ENCODE measurements at regions not wholly inside any gene's neighbourhood (a gene's known extent, or its start where the extent isn't known, plus 50 kb on each side); places are given as distances from the start of the nearest gene placed in this dataset.
"Not testable (repeated sequence)": the region's sequence is repeated elsewhere in the genome, so short reads cannot be mapped to it uniquely, and the experiment has no call there.

DNA sequence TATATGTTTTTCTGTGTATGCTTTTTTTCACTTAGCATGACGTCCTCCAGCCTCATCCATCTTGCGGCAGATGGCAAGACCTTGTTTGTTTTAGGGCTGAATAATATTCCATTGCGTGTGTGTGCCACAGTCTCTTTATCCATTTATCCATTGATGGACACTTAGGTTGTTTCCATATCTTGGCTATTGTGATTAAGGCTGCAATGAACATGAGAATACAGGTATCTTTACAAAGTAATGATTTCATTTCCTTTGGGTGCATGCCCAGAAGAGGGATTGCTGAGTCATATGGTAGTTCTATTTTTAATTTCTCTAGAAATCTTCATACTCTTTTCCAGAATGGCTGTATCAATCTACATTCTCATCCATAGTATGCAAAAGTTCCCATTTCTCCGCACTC is 85.3 kb upstream of the ADCY2 start:
- not testable (repeated sequence) for TF ChIP-seq CTCF, POLR2AphosphoS5, POLR2A (IDR thresholded peaks at IDR 0.05)

Data from prostate gland (tissue), 2 donors.